HG03039 (cell line): ENCODE measurements at regions not wholly inside any gene's neighbourhood (a gene's known extent, or its start where the extent isn't known, plus 50 kb on each side); places are given as distances from the start of the nearest gene placed in this dataset.

Experiments used
- ATAC-seq: cut with Tn5 transposase; IDR thresholded peaks from one replicate; pipeline ENCODE4 v1.9.1; 2021; ENCODE audit warnings: mild to moderate bottlenecking, moderate library complexity; ENCODE audit not compliant: unreplicated experiment

GRCh38 chr3:88535563-88535962 lies 385.8 kb downstream of the C3orf38 start:
- no peak for ATAC-seq

GRCh38 chr3:88542916-88543315 lies 393.2 kb downstream of the C3orf38 start:
- no peak for ATAC-seq

- no peak for ATAC-seq
Observed at GRCh38 chr3:88572450-88572849, 422.7 kb downstream of the C3orf38 start.

- ATAC-seq = no peak
Observed at GRCh38 chr3:88573472-88573871, 423.7 kb downstream of the C3orf38 start.

GRCh38 chr3:88574146-88574545 lies 424.4 kb downstream of the C3orf38 start:
- no peak for ATAC-seq

- no peak for ATAC-seq
Observed at GRCh38 chr3:88584451-88584850, 434.7 kb downstream of the C3orf38 start.

- ATAC-seq = no peak
Observed at GRCh38 chr3:88586121-88586640, 436.4 kb downstream of the C3orf38 start.

GRCh38 chr3:88589138-88589537 lies 439.4 kb downstream of the C3orf38 start:
- no peak for ATAC-seq

GRCh38 chr3:88595026-88595425 lies 445.3 kb downstream of the C3orf38 start:
- ATAC-seq = no peak

- ATAC-seq = no peak
Observed at GRCh38 chr3:88596451-88596850, 446.7 kb downstream of the C3orf38 start.

GRCh38 chr3:88610820-88611219 lies 461.1 kb downstream of the C3orf38 start:
- ATAC-seq = no peak

GRCh38 chr3:88611826-88612326 lies 462.1 kb downstream of the C3orf38 start:
- ATAC-seq = no peak

- no peak for ATAC-seq
Observed at GRCh38 chr3:88616413-88616812, 466.7 kb downstream of the C3orf38 start.

GRCh38 chr3:88617283-88617682 lies 467.5 kb downstream of the C3orf38 start:
- ATAC-seq = no peak

- no peak for ATAC-seq
Observed at GRCh38 chr3:88618021-88618645, 468.4 kb downstream of the C3orf38 start.

GRCh38 chr3:88621586-88621985 lies 471.8 kb downstream of the C3orf38 start:
- ATAC-seq = no peak

- ATAC-seq = no peak
Observed at GRCh38 chr3:88623709-88624108, 473.9 kb downstream of the C3orf38 start.

GRCh38 chr3:88626456-88627120 lies 476.8 kb downstream of the C3orf38 start:
- ATAC-seq = no peak

GRCh38 chr3:88628901-88629300 lies 478.5 kb upstream of the EPHA3 start:
- ATAC-seq = no peak

GRCh38 chr3:88632226-88632625 lies 475.2 kb upstream of the EPHA3 start:
- ATAC-seq = no peak

GRCh38 chr3:88640581-88640980 lies 466.8 kb upstream of the EPHA3 start:
- ATAC-seq = no peak

GRCh38 chr3:88641033-88641604 lies 466.3 kb upstream of the EPHA3 start:
- no peak for ATAC-seq
